ENCODE measurements at regions not wholly inside any gene's neighbourhood (a gene's known extent, or its start where the extent isn't known, plus 50 kb on each side); places are given as distances from the start of the nearest gene placed in this dataset.

DNA sequence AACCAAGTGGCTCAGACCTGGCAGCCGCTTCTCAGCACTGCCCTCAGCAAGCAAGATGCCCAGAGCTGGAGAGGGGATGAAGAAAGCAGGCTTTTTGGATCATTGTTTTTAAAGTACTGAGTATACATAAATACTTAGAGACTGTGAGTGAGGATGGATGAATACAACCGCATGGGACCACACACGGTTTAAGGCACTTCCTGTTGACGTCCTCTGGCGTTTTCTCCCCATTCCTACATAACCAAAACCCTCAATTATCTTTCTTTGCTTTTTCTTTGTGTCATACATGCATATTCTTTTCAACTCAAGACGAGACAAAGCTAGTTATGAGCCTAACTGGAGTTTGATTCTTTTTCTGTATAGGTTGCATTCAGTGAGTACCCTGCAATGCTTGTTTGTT, 198.4 kb downstream of the GALR1 start:
- DNase-seq (ENCODE audit: low spot score) = no peak

DNA sequence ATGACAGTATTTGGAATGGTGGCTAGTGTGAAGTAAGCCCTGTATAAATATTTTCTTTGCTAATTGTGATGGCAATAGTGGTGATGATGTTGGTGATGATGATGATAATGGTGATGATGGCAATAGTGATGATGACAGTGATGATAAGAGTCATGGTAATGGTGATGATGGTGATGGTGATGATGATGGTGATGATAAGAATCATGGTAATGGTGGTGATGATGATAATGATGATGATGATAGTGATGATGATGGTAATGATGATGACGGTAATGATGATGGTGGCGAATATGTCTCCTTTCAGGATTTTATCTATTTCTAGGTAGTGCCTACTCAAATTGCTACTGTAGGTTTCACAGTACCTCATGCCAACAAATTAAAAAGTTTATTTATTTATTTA, 205.4 kb downstream of the GALR1 start:
- DNase-seq (ENCODE audit: low spot score) = no peak

DNA sequence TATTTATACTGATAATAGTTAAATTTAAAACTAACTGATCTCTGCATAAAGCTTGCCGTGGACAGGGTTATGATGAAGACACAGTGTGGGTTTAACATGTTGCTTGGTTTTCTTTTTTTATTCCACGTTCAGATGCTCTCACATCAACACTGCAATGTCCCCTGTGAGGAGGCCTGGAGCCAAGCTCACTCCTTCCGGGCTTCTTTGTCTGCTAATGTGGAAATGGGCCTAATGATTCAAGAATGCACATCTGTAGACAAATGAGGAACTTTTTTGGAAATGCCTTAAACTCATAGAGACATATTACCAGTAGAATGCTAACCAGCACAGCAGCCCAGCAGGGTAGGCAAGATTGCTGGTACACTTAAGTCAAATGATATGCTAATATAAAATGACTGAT, 208.0 kb downstream of the GALR1 start:
- no peak for DNase-seq (ENCODE audit: low spot score)

DNA sequence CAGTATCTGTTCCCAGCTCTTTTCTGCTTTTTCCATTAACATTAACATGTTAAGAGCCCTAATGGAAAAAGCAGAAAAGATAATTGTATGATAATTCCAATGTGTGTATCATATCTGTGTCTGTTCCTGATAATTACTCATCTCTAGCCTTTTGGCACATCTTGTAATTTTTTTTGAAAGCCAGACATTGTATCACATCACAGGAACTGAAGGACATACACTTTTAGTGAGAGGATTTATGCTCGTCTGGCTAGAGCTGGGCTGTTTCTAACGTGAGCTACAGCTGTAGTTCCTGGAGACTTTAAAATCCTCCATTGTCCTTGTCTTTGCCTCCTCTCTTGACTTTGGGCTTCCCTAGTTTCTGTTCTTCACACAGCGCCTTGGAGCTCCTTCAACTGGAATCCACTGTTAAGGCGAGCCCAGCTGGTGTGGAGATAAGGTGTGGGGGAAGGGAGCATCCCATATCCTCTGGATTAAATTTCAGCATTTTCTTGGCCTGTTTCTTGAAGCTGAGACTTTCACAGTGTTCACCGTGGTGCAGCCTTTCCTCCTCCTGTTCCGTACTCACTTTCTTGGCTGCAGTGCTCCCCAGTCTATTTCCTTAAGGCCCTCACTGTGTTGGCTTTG, 211.5 kb downstream of the GALR1 start:
- no peak for DNase-seq (ENCODE audit: low spot score)

DNA sequence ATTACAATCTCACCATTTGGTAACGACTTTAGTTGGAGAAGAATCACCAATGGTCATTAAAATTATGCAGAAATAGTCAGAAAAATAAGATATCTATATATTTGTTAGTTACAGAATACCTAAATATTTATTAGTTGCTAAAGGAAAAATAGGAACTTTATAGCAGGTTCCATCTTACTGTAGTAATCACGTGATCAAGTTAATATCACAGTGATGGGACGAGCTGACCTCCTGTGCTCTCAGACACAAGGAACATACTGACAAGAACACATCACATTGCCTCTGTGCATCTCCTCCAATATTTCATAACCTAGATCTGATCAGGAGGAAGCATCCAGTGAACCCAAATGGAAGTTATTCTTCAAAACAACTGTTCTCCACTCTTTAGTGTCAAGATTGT, 215.3 kb downstream of the GALR1 start:
- DNase-seq (ENCODE audit: low spot score) = no peak

DNA sequence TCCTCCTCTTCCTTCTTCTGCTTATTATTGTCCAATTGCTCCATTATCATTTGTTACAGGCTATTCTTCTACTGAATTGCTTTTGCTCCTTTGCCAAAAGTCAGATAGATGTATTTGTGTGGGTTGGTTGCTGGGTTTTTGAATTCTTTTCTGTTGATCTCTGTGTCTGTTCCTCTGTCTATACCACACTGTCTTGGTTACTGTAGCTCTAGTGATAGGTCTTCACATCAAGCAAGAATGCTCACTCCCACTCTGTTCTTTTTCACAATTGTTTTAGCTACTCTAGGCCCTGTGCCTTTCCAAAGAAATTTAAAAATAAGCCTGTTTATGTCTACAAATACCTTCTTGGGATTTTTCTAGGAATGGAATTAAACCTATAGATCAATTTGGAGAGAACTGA, 217.2 kb downstream of the GALR1 start:
- DNase-seq (ENCODE audit: low spot score) = no peak

DNA sequence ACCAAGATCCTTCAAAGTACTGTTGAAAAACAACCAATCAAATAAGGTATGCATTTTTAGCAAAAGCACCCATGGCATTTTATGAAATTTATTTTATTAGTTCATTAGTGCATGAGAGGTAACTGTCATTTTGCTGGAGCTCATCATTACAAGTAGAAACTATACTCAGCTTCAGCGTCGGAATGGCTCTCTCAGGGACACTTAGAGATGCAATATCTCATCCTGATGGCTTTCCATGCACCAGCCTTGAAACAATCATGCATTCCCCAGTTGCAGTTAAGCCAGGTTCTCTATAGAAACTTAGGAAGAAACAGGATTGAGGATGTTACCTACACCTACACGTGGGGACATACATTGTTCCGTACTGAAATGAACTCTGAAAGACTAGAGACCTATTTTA, 219.5 kb downstream of the GALR1 start:
- no peak for DNase-seq (ENCODE audit: low spot score)

DNA sequence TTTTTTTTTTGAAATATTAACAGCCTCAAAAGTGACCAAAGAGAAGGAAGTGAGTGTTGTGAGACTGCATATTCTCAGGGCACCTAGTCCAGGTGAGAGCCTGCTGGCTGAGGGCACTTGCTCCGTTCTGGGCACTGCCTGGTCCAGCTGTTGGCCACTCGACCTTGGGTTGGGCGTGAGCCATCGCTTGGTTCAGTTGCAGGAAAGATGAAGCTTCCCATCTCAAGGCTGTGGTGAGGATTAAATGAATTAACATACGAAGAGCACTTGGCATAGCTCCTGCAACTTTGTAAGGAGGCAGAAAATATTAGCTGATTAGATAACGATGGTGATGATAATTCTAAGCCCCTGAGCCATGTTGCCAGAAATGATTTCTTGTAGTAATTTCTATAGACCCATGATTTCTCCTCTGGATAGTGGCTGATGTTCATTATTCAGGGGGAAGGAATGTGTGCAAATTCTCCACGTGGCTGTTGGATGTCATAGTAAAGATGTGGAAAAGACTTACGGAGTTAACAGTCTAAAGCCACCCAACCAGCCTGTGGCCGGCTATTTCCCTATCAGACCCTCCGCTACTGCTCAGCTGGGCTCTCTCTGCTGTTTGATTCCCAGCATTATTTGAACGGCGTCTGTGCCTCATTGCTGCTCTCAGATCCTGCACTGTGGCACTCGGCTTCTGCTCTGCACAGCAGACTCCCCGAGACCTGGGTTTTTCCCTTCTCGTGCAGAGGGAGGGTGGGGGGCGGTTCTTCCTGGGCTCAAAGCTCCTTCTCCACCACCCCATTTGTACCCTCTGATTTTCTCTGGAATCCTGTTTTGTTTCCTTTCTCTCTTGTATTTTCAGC, 221.1 kb downstream of the GALR1 start:
- no peak for DNase-seq (ENCODE audit: low spot score)

DNA sequence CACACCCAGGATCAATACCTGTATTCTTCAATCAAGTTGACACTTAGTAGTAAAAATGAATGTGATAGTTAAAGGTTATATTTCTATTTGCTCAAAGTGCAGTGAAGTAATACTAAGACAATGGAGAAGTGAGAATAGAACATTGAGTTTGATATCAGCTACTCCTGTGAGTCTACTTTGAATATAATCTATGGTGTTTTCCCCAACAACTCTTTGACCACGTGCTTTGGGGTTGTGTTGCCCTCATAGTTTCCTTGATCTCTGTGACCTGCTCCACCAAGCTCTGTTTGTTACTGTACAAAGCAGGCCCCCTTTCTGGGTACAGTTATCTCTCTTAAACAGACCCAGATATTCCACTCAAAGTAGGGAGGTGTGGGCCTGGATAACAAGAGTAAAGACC, 222.9 kb downstream of the GALR1 start:
- DNase-seq (ENCODE audit: low spot score) = no peak

DNA sequence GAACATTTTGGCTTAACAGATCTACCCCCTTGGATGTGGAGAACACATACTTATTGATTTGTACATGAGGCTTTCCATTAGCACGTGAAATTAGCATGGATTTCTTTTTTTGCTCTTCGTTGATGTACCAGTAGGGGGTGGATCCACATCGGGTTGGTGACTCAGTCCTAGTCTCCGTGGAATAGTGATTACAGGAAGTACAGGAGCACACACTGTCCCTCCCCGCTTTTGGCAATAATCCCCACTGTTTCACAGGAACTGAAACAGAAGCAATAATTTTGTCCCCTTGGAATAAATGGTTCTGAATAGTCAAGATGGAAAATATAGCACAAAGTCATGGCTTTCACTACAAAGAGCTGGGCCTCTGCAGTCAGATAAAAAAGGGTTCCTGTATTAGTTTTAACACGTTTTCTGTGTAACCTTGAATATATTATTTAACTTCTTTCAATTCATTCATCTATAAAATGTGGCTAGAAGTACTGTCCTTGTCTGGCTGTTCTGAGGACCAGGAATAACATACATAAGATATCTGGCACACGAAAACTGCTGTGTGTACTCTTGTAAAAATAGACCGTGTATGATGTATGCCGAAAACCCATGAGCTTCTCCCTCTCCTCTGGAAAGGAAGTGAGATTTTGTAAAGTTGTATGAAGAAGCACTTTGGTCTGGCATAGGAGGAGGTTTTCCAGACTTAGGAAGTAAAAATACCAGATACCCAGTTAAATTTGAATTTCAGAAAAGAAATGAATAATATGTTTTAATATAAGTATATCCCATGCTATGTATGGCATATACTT, 229.2 kb downstream of the GALR1 start:
- DNase-seq (ENCODE audit: low spot score) = no peak

DNA sequence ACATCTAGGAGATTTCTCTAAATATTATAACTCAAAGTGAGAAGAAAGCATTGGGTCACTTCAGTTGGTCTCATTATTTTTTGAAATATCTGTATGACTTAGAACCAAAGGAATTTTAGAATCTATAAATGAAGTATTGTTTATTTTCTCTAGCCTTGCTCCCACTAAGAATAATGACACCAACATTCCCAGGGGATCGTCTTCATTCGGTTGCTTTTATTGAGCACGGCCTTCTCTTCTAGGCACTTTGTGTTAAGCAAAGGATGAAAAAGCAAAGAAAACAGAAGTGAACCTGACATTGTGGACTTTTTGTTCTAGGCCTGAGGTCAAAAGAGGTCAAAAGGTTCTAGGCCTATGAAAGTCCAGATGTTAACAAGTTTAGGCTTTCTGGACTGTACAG, 231.9 kb downstream of the GALR1 start:
- DNase-seq (ENCODE audit: low spot score) = no peak

DNA sequence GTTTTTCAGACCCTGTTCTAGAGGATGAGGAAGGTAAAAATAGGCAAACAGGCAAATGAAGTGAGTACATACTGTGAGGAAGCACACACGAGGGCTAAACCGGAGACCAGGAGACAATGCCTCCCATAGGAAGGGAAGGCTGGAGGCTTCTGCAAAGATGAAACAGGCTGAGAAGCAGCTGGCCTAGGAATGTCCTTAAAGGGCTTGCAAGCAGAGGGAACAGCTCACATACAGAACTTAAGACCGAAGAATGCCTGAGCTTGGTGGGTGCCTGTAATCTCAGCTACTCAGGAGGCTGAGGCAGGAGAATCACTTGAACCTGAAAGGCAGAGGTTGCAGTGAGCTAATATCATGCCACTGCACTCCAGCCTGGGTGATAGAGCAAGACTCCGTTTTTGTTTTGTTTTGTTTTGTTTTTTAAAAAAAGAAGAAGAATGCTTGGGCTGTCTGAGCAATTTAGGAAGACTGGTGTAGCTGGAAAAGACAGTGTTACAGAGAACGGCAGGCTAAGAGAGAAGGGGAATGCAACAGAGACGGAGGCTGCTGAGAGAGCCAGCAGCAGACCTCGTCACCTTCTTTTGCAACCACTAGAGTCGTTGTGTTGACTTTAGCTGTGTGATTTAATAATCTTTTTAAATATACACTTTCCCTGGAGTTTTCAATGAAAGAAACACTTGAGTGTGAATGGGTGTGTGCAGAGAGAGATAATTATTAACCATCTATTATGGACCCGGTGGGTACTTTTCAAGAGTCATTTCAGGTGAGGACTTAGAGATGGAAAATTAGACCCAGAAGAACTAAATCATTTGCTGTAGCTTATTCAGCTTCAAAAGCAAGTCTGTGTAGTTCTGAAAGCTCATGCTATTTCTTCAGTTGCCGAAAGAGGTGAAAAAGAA, 232.8 kb downstream of the GALR1 start:
- no peak for DNase-seq (ENCODE audit: low spot score)

DNA sequence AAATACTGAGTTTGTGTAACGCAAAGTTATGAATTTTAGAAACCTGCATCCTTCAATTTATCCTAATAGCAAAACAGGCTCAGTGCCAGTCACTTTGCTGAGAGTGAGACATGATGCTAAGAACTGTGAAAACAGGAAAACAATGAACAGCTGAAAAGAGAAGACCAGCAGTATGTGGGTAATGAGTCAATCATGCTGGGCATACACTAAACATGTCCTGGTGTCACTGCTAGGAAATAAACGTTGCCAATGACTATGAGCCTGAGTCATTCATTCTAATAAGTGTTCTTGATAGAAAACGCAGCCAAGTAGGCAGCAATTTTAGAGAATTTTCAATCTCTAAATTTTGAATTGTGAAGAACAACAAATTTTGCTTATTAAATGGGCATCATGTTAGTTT, 237.3 kb downstream of the GALR1 start:
- no peak for DNase-seq (ENCODE audit: low spot score)

DNA sequence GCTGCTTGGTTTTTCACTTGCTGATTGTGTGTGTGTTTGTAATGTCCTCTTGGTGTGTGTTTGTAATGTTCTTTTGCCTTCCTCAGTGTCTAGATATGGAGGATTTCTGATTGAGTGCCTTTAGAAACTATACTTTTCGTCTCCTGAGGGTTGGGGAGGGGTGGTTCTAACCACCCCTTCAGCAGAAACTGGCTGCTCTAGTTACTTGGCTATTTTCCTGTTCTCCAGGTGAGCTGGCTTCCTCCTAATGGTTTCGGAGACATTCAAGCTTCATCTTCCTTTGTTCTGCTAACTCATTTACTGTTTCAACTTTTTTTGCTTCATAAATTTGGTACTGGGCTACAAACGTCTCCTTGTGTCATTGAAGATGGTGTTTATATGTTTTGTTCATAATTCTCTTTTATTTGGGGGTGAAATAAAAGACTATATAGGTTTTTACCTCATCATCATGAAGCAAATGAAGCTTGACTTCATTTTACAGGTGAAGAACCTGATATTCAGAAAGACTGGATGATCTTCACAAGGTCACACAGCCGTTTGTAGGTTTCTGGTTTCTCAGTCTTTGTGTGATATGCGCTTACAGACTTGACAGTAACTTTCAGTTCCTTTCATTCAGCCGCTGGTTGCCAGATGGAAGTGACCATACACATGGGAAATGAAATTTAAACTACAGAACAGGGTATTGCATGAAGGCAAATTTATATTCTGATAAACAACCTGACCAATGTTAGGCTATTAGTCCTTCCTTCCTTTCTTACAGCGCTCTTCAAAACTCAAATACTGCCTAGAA, 238.5 kb downstream of the GALR1 start:
- no peak for DNase-seq (ENCODE audit: low spot score)

DNA sequence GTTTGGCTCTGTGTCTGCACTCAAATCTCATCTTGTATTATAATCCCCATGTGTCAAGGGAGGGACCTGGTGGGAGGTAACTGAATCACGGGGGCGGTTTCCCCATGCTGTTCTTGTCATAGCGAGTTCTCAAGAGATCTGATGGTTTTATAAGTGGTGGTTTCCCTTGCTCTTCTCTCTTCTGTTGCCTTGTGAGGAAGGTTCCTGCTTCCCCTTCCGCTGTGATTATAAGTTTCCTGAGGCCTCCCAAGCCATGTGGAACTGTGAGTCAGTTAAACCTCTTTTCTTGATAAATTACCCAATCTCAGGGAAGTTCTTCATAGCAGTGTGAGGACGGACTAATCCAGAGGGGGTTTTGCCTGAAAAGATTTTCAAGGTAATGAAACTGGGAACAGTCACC, 245.4 kb downstream of the GALR1 start:
- DNase-seq (ENCODE audit: low spot score) = no peak

DNA sequence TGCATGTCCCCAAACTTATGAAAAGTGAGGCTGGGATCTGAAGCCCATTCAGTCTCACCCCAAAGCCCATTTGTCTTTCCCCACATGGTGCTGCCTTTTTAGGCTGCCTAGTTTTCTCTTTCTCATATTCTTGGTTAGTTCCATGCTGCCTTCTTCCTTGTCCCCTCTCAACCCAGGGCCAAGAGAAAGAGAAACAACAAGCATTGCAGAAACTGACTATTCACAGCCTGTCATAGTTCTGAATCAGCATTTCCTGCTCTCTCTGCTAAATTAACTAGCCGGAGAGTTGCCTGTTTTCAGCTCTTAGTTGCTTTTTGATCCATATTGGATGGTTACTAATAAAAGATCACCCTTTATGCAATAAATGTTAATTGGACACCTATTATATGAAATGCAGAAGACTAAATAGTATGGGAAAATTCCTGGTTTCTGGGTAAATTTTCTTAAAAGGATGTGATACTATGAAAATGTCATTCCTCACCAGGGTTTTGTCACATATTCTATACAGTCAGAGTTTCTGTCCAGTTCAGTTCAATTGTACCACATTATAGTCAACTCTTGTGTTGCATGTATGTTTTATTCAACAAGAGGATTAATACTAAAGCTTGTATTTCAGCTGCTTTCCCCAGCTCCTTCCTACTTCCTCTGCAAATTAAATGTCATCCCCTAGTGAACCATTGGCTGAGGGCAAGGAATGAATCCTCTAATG, 246.5 kb downstream of the GALR1 start:
- no peak for DNase-seq (ENCODE audit: low spot score)

DNA sequence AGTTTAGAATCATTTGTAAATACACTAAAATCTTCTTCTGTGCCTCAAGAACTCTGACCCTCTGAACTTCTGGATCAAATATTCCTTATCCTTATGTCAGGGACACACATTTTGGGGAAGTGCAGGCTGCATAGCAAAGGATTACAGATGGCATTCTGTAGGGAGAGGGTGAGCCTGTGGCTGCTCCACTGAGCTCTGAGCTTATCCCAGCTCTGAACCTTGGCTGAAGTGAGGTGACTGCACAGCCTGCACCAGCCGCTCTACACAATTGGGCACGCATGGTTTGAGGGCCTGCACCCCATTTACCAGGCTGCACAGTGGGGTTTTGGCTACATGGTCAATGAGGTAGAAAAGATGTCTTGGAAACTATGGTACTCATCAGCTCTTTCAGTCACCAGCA, 251.6 kb downstream of the GALR1 start:
- no peak for DNase-seq (ENCODE audit: low spot score)

DNA sequence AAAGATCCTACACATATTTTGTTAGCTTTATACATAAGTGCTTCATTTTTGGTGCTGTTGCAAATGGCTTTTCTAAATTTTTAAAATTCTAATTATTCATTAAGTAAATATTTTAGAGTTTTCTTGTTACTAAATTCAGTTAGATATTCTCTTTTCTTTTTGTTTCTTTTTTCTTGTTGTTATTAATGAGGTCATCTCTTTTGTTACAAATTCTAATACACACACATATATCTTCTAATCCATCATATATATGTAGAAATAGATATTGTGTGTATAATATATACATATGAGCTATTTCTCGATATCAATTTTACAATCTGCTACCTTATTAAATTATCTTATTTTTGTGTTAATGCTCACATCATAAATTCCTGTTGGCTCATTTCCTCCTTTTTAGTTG, 255.9 kb downstream of the GALR1 start:
- no peak for DNase-seq (ENCODE audit: low spot score)

DNA sequence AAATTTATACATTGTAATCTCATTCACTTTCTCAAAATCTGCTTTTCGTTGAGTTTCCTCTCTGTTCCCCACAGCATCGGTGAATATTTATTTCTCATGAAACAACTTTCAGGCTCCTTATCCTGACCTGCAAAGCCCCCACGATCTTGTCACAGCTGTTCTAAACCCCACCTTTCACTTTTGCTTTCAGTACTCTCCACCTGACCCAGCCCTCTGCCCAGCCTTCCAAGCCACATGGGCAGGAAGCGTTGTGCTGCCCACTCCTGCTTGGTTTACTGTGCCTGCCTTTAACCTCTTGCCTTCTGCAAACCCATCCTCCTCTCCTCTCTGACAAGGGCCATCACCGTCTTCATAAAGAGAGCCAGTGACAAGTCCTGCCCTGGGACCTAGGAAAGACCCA, 262.5 kb downstream of the GALR1 start:
- no peak for DNase-seq (ENCODE audit: low spot score)

DNA sequence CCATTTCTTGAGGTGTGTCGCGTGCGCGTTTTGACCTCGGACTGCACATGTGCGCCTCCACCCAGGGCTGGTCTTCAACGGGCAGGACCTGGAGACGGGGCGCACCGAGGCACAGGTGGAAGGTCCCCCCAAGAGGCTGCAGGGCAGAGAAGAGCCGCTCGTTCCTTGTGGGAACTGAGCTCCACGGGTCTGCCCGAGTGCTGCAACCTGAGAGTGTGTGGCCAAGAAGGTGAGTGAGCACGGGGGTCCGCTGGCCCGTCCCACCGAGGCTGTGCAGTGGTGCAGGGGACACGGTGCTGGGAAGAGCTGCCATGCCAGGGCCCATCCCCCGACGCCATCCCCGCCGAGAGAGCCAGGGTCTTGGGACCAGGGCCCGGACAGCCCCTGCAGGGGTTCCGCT, 268.3 kb downstream of the GALR1 start:
- no peak for DNase-seq (ENCODE audit: low spot score)

DNA sequence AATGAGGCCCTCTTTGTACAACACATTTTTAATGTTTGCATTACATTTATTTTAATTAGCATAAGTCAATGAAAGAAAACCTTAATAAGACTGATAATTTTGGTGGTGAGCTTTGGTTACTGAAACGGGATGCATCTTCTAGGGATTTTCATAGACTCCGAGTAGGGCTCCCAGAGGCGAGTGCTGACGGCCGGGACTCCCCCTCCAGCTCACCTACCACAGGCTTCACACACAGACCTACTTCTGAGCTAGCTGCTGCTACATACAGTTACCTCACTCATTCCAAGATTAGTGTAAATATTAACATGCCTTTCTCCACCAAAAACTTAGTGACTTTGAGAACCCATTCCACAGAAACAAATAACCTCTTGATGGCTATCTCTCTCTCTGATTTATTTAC, 271.1 kb downstream of the GALR1 start:
- DNase-seq (ENCODE audit: low spot score) = no peak

All from activated CD4-positive, alpha-beta T cell treated with anti-CD3 and anti-CD28 coated beads, Interleukin-2, Interleukin-4, amounts not matched to agents 100 ng/mL and 50 ng/mL, durations not matched to agents 16 hours and 8 hours (primary cell).